HG02759 (cell line): ENCODE measurements at regions not wholly inside any gene's neighbourhood (a gene's known extent, or its start where the extent isn't known, plus 50 kb on each side); places are given as distances from the start of the nearest gene placed in this dataset.

Experiments used
- ATAC-seq: cut with Tn5 transposase; IDR thresholded peaks from one replicate; pipeline ENCODE4 v1.9.1; 2021; ENCODE audit warnings: mild to moderate bottlenecking, moderate library complexity; ENCODE audit not compliant: unreplicated experiment

DNA sequence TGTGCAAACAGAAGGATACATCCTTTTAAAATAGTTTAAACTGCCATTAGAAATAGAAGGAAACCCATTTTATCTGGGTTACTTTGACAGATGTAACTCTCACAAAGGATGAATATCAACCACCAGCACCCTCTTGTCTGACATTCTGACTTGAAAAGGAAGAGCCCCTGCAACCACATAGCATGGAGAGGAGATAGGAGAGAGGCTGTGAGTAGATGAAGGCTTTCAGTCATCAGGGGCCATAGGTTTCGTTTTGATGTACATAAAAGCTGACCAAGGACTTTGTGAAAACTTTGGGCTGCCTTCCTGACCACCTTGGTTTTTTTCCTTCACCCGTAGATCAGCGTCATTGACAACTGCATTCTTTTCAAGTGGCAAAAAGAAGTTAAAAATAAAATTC is 211.6 kb upstream of the PRPS1L1 start:
- no peak for ATAC-seq

- ATAC-seq, result peak; percentile 73
Measured at GRCh38 chr7:18241543-18242231, 214.0 kb upstream of the PRPS1L1 start.

GRCh38 chr7:18243731-18244130 is 216.1 kb upstream of the PRPS1L1 start:
- ATAC-seq, result no peak

GRCh38 chr7:18250133-18250532 is 222.5 kb upstream of the PRPS1L1 start:
- ATAC-seq, result no peak

- ATAC-seq, result no peak
Measured at GRCh38 chr7:18257711-18258110, 230.1 kb upstream of the PRPS1L1 start.

DNA sequence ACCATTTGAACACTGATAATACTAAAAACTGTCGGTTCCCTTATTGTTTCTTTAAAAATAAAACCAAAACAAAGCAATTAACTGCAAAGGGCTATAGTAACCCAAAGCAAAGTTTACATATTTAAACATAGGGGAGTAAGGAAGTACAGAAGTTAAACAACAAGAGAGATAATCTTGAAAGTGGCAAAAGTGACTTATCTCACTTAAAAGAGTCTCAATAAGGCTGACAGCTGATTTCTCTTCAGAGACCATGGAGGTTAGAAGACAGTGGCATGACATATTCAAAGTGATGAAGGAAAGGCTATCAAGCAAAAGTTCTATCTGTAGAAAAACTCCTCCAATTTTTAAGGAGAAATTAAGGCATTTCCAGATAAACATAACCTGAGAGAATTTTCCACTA is 233.5 kb upstream of the HDAC9 start:
- ATAC-seq, result no peak

- no peak for ATAC-seq
Measured at GRCh38 chr7:18265611-18266281, 229.8 kb upstream of the HDAC9 start.

- no peak for ATAC-seq
Measured at GRCh38 chr7:18268571-18268970, 227.0 kb upstream of the HDAC9 start.

- no peak for ATAC-seq
Measured at GRCh38 chr7:18276380-18276779, 219.2 kb upstream of the HDAC9 start.

- ATAC-seq, result no peak
Measured at GRCh38 chr7:18278316-18278715, 217.2 kb upstream of the HDAC9 start.

- ATAC-seq, result no peak
Measured at GRCh38 chr7:18283045-18283444, 212.5 kb upstream of the HDAC9 start.

DNA sequence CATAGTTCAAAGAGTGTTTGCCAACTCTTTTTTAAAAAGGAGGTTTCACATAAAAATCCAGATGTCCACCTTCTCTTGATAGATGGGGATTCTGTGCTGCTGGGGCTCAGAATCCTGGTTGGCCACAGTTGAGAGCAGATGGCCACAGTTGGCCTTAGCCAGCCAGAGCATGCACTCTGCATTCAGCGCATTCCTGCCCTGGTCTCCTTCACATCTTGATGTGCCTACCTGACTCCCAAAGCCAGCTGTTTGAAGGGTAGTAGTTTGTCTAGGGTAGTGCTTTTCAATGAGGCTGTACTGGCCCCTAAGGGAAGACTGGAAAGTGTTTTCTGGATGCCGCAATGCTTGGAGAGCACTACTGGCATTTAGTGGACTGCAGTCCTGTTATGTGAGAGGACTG is 208.1 kb upstream of the HDAC9 start:
- no peak for ATAC-seq

DNA sequence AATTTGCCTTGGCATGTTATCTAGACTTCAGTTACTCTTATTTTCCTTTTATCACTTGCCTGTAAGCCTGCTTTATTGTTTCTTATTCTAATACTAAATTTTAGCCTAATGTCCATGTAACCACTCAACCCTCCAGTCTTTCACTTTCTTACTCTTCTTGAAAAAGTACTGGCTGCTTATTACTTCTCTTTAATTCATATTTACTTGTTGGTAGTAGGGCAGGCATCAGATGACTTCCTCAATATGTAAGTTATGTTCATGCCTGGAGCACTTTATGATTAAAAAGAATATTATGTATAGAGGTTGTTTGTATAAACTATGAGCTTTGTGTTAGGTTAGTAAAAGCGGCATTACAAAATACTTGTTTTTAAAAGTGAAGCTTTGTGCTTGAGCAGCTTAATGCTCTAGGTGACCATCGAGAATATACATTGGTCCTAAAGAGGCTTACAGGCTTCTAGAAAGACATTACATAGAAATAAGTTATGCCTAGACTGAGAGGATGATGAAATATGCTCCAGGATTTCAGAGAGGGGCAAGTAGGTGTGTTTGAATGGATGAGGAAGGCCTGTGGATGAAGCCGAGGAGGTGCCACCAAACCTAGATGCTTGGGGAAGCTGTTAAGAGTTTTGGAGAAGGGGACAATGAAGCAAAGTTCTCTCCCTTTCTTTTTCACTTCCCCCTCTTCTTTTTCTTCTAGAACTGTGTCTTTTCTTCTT is 207.1 kb upstream of the HDAC9 start:
- no peak for ATAC-seq

- peak; percentile 17 for ATAC-seq
Measured at GRCh38 chr7:18289788-18290187, 205.8 kb upstream of the HDAC9 start.

DNA sequence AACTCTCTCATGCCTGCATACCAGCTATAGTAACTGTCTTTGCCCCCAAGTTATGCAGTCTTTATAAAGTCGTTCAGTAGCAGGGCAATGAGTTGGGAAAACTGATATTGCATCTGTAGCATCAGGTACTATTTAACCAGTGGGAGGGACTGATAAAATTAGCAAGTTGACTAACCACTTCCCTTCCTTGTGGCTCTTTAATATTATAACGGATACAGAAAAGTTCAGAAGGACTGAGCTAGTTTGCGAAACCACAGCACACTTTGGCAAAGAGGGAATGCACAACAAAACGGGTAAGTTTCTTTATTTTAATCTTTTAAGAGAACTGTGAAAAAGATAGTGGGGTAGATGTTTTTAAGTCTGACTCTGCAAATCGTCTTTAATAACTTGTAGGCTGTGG is 205.3 kb upstream of the HDAC9 start:
- peak; percentile 72 for ATAC-seq

- no peak for ATAC-seq
Measured at GRCh38 chr7:18290865-18291264, 204.7 kb upstream of the HDAC9 start.

DNA sequence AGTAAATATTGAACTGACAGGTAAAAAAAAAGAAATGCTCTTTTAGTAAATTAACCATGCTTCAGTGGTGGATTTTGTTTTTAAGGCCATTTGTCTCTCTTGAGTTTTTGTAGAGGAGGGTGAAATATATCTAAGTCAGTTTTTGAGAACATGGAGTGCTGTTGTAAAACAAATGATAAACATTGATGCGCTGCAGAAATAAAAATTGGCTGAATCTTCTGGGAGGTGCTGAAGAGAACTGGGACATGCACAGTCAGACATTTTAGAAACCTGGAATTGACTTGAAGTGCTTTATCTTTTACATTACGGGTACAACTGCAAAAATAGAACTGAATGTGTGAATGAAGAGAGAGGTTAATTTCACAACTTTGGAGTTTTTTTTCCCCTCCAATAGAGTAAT is 203.0 kb upstream of the HDAC9 start:
- no peak for ATAC-seq

DNA sequence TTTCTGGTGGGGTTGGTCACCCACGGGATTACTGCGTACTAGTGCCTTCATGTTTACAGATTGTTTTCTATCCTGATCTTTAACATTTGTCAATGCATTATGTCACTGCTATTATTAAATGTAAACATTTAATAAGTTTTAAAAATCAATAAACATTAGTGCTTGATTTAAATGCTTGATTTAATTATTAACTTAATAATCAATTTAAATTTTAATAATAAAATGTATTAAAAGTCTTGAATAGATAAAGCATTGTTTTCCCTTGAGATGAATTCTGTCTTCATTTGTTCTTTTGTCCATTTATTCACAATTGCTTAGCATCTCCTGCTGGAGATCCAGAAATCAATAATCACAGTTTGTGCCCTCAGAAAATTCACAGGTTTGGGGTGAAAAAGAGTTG is 201.8 kb upstream of the HDAC9 start:
- ATAC-seq, result no peak

GRCh38 chr7:18294411-18294810 is 201.1 kb upstream of the HDAC9 start:
- no peak for ATAC-seq

- ATAC-seq, result no peak
Measured at GRCh38 chr7:18295781-18296423, 199.6 kb upstream of the HDAC9 start.

DNA sequence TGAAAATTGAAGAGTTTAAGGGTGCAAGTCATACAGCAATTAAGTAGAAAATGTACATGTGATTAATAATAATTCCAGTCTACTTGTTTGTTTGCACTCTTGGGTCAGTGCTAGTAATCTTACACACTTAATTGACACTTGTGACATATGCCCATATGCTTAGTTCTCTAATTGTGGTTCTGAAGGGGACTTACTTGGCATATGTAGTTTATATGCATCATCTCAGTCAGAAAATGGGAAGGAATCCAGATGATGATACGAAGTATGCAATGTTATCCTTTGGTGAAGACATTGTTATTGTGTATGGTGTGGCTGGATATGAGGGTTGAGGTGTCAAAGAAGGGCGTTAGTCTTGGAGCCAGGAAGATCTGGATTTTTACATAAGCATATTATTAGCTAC is 193.5 kb upstream of the HDAC9 start:
- no peak for ATAC-seq

DNA sequence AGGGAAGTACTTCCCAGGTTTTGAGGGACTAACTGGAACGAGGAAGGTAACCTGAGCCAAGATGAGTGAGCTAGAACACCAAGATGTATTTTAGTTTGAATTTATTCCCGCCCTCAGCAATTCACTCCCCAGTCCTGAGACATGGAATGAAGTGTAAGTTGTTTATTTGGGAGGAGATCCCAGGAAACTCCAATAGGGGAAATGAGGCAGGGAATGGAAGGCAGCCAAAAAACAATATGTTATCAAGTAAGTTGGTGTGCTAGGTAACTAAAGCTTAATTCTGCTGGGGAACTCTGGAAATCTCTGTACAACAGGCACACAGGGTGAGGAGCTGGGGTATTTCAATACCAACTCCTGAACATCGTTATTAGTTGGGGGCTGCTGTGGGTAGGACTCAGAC is 189.7 kb upstream of the HDAC9 start:
- ATAC-seq, result no peak
